HCT116 (cell line): ENCODE measurements at regions not wholly inside any gene's neighbourhood (a gene's known extent, or its start where the extent isn't known, plus 50 kb on each side); places are given as distances from the start of the nearest gene placed in this dataset.

ENCODE experiments used
- ATAC-seq: fragments of 200-7000 bp; cut with Tn5 transposase; 2 replicates; pipeline ENCODE4 v1.9.1; 2020; ENCODE audit warnings: mild to moderate bottlenecking, moderate library complexity
- BruUV-seq: library from RNA; stranded (reverse); fragments of 400-500 nt; replicated peaks from 2 replicates; lab custom pipeline; 2021; lab: Mats Ljungman, UMichigan
- CTCF ChIA-PET: fragments of 300-600 bp; sonication (Branson Sonifier 250); formaldehyde crosslinking; loops from one replicate; lab custom pipeline; 2021; ENCODE audit warnings: antibody characterized with exemption; lab: Charles Lee
- POLR2A ChIA-PET: fragments of 300-600, 350-600 bp; sonication (Branson Sonifier 250); formaldehyde crosslinking; loops from one replicate; lab custom pipeline; 2021; ENCODE audit warnings: antibody characterized with exemption; lab: Charles Lee
- RAD21 ChIA-PET, 2 experiments: fragments of 300-600 bp; sonication (Branson Sonifier 250); formaldehyde crosslinking; loops; one replicate each; lab custom pipeline; 2023; ENCODE audit warnings: low total read pairs in 2 of 2; ENCODE audit not compliant: uncharacterized antibody in 2 of 2, unreplicated experiment in 2 of 2, low non-redundant PET in 1 of 2; lab: Charles Lee
- DNase-seq: peaks from one replicate; pipeline ENCODE4 v3.0.0-alpha.2; 2010; ENCODE audit warnings: low read depth, low spot score
- H2AFZ ChIP-seq: fragments of 200-600 bp; shearing (Covaris generic), sonication (generic); 2 replicates; pipeline ENCODE4 v1.6.1; 2017; ENCODE audit warnings: low read depth, mixed run types, mixed read lengths, antibody characterized with exemption, low read length; ENCODE audit not compliant: poor library complexity, severe bottlenecking
- H3K27ac ChIP-seq: 2 replicates; pipeline ENCODE4 v1.5.1; 2012; ENCODE audit warnings: low read depth, low read length
- H3K27me3 ChIP-seq: fragments of 200-600 bp; sonication (generic); 2 replicates; pipeline ENCODE4 v1.6.1; 2016; ENCODE audit warnings: mixed run types, low read length, mixed read lengths; ENCODE audit not compliant: insufficient read depth
- H3K36me3 ChIP-seq, 2 experiments: fragments of 200-500 bp in 1 of 2; fragments of 200-600 bp in 1 of 2; sonication (Bioruptor generic) in 1 of 2; sonication (generic) in 1 of 2; 2 replicates each; pipeline versions ENCODE4 v1.5.1 to v1.6.1; 2014 to 2016; ENCODE audit warnings: low read length in 2 of 2, inconsistent platforms in 1 of 2, mixed read lengths in 1 of 2, mixed run types in 1 of 2; ENCODE audit not compliant: insufficient read depth in 2 of 2, control insufficient read depth in 1 of 2
- H3K4me1 ChIP-seq, 2 experiments: fragments of 200-600 bp in 1 of 2; sonication (generic) in 1 of 2; 2 replicates each; pipeline versions ENCODE4 v1.5.1 to v1.6.1; 2012 to 2017; ENCODE audit warnings: low read length in 2 of 2, inconsistent platforms in 1 of 2, mild to moderate bottlenecking in 1 of 2, mixed read lengths in 1 of 2, mixed run types in 1 of 2, moderate library complexity in 1 of 2; ENCODE audit not compliant: insufficient read depth in 2 of 2, control insufficient read depth in 1 of 2
- H3K4me2 ChIP-seq: fragments of 200-600 bp; sonication (generic); 2 replicates; pipeline ENCODE4 v1.6.1; 2017; ENCODE audit warnings: mixed run types, low read length, mixed read lengths
- H3K4me3 ChIP-seq, 2 experiments: fragments of 200-600 bp in 1 of 2; sonication (generic) in 1 of 2; replicated peaks in 1 of 2; 2 replicates each; pipeline ENCODE4 v1.5.1; 2011 to 2016; ENCODE audit warnings: low read length in 2 of 2, control low read depth in 1 of 2, low read depth in 1 of 2, mild to moderate bottlenecking in 1 of 2, mixed read lengths in 1 of 2, mixed run types in 1 of 2
- H3K79me2 ChIP-seq: fragments of 200-600 bp; sonication (generic); 2 replicates; pipeline ENCODE4 v1.6.1; 2017; ENCODE audit warnings: mild to moderate bottlenecking, mixed run types, low read length, moderate library complexity, mixed read lengths; ENCODE audit not compliant: insufficient read depth
- H3K9ac ChIP-seq: fragments of 200-600 bp; sonication (generic); 2 replicates; pipeline ENCODE4 v1.6.1; 2016; ENCODE audit warnings: low read length, mixed read lengths
- H3K9me2 ChIP-seq: fragments of 200-600 bp; sonication (generic), shearing (Covaris generic); 2 replicates; pipeline ENCODE4 v1.6.1; 2017; ENCODE audit warnings: mixed run types, mild to moderate bottlenecking, moderate library complexity; ENCODE audit not compliant: insufficient read depth
- H3K9me3 ChIP-seq, 2 experiments: fragments of 200-500 bp in 1 of 2; fragments of 200-600 bp in 1 of 2; sonication (Bioruptor generic) in 1 of 2; sonication (generic) in 1 of 2; 2 replicates each; pipeline ENCODE4 v1.6.1; 2014 to 2017; ENCODE audit warnings: low read length in 2 of 2, mixed read lengths in 2 of 2, inconsistent platforms in 1 of 2, low read depth in 1 of 2, mild to moderate bottlenecking in 1 of 2, mixed run types in 1 of 2, moderate library complexity in 1 of 2; ENCODE audit not compliant: control insufficient read depth in 1 of 2, insufficient read depth in 1 of 2
- H4K20me1 ChIP-seq: fragments of 200-600 bp; sonication (generic), shearing (Covaris generic); 2 replicates; pipeline ENCODE4 v1.6.1; 2017; ENCODE audit warnings: mixed run types, mild to moderate bottlenecking, moderate library complexity; ENCODE audit not compliant: insufficient read depth
- CTCF ChIP-seq, 3 experiments: fragments of 200-600 bp in 1 of 3; sonication (generic) in 1 of 3; IDR thresholded peaks in 2 of 3; conservative IDR thresholded peaks in 1 of 3; 2 replicates each; pipeline ENCODE4 v1.5.1; 2012 to 2017; ENCODE audit warnings: low read depth in 2 of 3, low read length in 2 of 3, antibody characterized with exemption in 1 of 3, borderline replicate concordance in 1 of 3, control low read depth in 1 of 3, mild to moderate bottlenecking in 1 of 3, mixed read lengths in 1 of 3, mixed run types in 1 of 3, moderate library complexity in 1 of 3; ENCODE audit not compliant: insufficient read depth in 1 of 3
- EGR1 ChIP-seq: IDR thresholded peaks from 2 replicates; pipeline ENCODE4 v1.6.1; 2012; ENCODE audit warnings: low read depth
- FOSL1 ChIP-seq: IDR thresholded peaks from 2 replicates; pipeline ENCODE4 v1.6.1; 2012; ENCODE audit warnings: low read depth
- MAX ChIP-seq: IDR thresholded peaks from 2 replicates; pipeline ENCODE4 v1.6.1; 2012
- POLR2AphosphoS5 ChIP-seq: IDR thresholded peaks from 2 replicates; pipeline ENCODE4 v1.6.1; 2011; ENCODE audit warnings: mild to moderate bottlenecking, low read depth, low read length, moderate library complexity
- RAD21 ChIP-seq: IDR thresholded peaks from 2 replicates; pipeline ENCODE4 v1.6.1; 2012; ENCODE audit warnings: low read depth, mild to moderate bottlenecking
- REST ChIP-seq: IDR thresholded peaks from 2 replicates; pipeline ENCODE4 v1.6.1; 2012; ENCODE audit warnings: low read depth
- SIN3A ChIP-seq: IDR thresholded peaks from 2 replicates; pipeline ENCODE4 v1.6.1; 2012; ENCODE audit warnings: low read depth
- SRF ChIP-seq: IDR thresholded peaks from 2 replicates; pipeline ENCODE4 v1.6.1; 2012; ENCODE audit warnings: low read depth
- TCF7L2 ChIP-seq: IDR thresholded peaks from 2 replicates; pipeline ENCODE4 v1.7.0; 2011; ENCODE audit warnings: borderline replicate concordance, inconsistent platforms; ENCODE audit not compliant: insufficient read depth, insufficient read length; ENCODE audit errors: extremely low read depth
- ZBTB33 ChIP-seq: IDR thresholded peaks from 2 replicates; pipeline ENCODE4 v1.6.1; 2011; ENCODE audit warnings: mild to moderate bottlenecking, low read length, moderate library complexity; ENCODE audit not compliant: insufficient replicate concordance; ENCODE audit errors: extremely low read depth
- ZNF274 ChIP-seq: fragments of 200-500 bp; sonication (Bioruptor generic); IDR thresholded peaks from 2 replicates; pipeline ENCODE4 v1.6.1; 2014; ENCODE audit warnings: mild to moderate bottlenecking, low read depth, low read length, inconsistent platforms
- intact Hi-C: fragments of 100-400 bp; cut with micrococcal nuclease; formaldehyde crosslinking; loops from 2 replicates; pipeline ENCODE4 v1.10.0; 2022

GRCh38 chr12:63029676-63030075 is 94.7 kb upstream of the PPM1H start:
- H3K4me1 ChIP-seq: no peaks in the 10 kb centered on the region
- H3K4me3 ChIP-seq: no peak overlapping the region
- H3K27ac ChIP-seq: no peak overlapping the region
- TF ChIP-seq TCF7L2 (no peak), MAX (no peak), ZNF274 (no peak), CTCF (IDR thresholded peaks at IDR 0.05 in 2 of 3, conservative IDR thresholded peaks at IDR 0.05 in 1 of 3; ENCODE audit: borderline replicate concordance in 1 of 3, insufficient read depth in 1 of 3, low read depth in 2 of 3, low read length in 2 of 3) (no peak)
- TF ChIP-seq, all 23 proteins: peak for 0
- no peaks in the 10 kb centered on the region for H3K9me2 ChIP-seq
- no peak for ATAC-seq
- BruUV-seq: no TSS peak
- H3K4me2 ChIP-seq: no peak overlapping the region
- no peak overlapping the region for H2AFZ ChIP-seq
- CTCF ChIA-PET: no interaction called here
- no peaks in the 10 kb centered on the region for H3K36me3 ChIP-seq
- H3K9me3 ChIP-seq: no peaks in the 10 kb centered on the region
- no peaks in the 10 kb centered on the region for H3K79me2 ChIP-seq
- no peak for DNase-seq
- H3K9ac ChIP-seq: no peak overlapping the region
- POLR2A ChIA-PET: no interaction called here
- no peaks in the 10 kb centered on the region for H4K20me1 ChIP-seq
- intact Hi-C loops: no loop called here
- RAD21 ChIA-PET: no interaction called here
- no peaks in the 10 kb centered on the region for H3K27me3 ChIP-seq

- Histone ChIP-seq H3K36me3 (no peaks in the 10 kb centered on the region), H3K4me1 (no peaks in the 10 kb centered on the region), H3K9me2 (no peaks in the 10 kb centered on the region), H3K4me3 (no peak overlapping the region), H3K27me3 (no peaks in the 10 kb centered on the region), H3K27ac (no peak overlapping the region), H2AFZ (no peak overlapping the region), H3K79me2 (no peaks in the 10 kb centered on the region), H3K4me2 (no peak overlapping the region), H4K20me1 (no peaks in the 10 kb centered on the region), H3K9me3 (no peaks in the 10 kb centered on the region), H3K9ac (no peak overlapping the region)
- intact Hi-C loops: no loop called here
- ChIA-PET CTCF (no interaction called here), POLR2A (no interaction called here), RAD21 (no interaction called here)
- DNase-seq (no peak), ATAC-seq (no peak)
- BruUV-seq: no TSS peak
- TF ChIP-seq SRF (no peak), RAD21 (no peak), SIN3A (no peak), MAX (no peak), FOSL1 (no peak), REST (no peak), ZBTB33 (no peak), POLR2AphosphoS5 (no peak), ZNF274 (no peak), EGR1 (no peak)
These were observed 94.0 kb upstream of the PPM1H start for GRCh38 chr12:63028951-63029350.
